Activated CD8-positive, alpha-beta memory T cell treated with anti-CD3 and anti-CD28 coated beads, Interleukin-2, amount 50 U/mL, for 1 hour (primary cell): ENCODE measurements at regions not wholly inside any gene's neighbourhood (a gene's known extent, or its start where the extent isn't known, plus 50 kb on each side); places are given as distances from the start of the nearest gene placed in this dataset.

ENCODE experiments used
- DNase-seq: peaks from one replicate; pipeline ENCODE4 v3.0.0-alpha.2; 2020; ENCODE audit errors: extremely low read depth

DNA sequence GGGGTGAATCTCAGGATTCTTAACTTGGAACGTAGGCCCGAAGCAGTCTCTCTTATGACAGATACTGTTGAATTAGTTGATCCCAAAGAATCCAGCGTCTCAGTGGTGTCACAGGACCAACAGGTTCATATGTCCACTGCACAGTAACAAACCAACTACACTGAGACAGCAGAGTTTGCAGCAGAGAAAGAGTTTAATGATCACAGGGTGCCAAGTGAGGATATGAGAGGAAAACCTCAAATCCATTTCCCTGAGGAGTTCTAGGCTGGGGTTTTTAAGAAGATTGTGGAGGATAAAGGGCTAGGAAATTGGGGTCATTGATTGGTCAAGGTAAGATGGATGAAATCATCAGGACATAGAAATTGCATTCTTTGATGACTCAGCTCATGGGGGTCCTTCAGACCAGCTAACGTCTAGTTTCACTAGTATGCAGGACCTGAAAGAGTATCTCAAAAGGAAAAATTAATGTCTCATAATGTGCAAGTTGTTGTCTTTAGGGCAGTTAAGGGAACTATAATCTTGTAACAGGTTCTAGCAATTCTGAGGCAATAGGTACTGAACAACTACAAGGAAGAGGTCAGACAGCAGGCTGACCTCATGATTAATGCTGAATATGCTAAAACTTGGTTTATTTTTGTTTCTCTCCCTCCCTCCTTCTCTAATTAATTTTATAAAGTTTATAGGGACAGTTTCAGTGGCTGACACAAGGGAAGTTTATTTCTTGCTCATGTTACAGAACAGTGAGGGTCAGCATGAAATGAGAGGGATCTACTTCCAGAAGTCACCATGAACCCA, 310.9 kb upstream of the NEBL start:
- no peak for DNase-seq

DNA sequence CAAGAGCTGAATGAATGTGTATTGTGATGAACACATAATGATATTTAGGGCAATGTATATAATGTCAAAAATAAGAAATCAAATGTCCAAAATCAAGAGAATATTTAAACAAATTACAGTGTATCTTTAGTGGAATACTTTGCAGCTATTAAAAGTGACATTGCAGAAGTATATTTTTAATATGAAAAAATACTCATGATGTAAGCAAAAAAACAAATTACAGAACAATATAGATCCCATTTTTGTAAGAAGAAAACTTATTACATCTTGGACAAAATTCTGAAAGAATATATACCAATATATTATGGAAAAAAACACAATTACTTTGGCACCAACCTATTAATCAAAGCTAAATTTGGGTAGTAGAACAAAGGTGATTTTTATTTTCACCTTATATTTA, 308.2 kb upstream of the NEBL start:
- DNase-seq: no peak

GRCh38 chr10:21203473-21204107, 306.5 kb upstream of the NEBL start:
- DNase-seq: no peak

DNA sequence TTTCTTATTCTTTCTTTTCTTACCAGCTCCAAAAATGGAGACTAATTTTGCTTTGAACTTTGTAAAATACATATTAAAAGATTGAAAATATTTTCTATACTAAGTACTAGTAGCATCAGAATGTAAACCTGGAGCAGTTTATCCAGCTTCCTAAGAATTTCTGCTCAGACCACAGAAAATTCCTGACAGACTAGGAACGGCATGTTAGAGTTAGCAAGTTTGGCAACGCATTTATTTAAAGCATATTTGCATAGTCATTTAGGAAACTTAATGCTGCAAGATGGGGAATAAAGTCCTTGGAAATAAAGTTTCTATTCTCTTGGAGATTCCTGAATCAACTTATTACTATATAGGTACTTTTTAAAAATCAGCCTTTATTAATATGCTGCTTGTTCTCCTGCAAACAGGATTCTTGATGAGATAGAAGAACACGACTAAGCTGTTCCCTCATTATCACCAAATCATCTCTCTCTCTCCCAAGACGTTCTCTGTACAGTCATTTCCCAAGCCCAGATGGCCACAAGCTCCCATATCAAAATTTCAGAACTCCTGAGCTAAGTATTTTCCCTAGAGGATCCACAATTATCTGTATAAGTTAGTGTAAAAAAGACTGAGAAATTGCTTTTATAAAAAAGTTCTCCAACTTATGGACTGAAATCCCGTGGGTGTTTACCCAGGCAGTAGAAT, 305.8 kb upstream of the NEBL start:
- no peak for DNase-seq

- no peak for DNase-seq
These were observed 302.4 kb upstream of the NEBL start for GRCh38 chr10:21199501-21199900.

GRCh38 chr10:21197838-21198237, 300.7 kb upstream of the NEBL start:
- no peak for DNase-seq

GRCh38 chr10:21196822-21197395, 299.8 kb upstream of the NEBL start:
- no peak for DNase-seq

DNA sequence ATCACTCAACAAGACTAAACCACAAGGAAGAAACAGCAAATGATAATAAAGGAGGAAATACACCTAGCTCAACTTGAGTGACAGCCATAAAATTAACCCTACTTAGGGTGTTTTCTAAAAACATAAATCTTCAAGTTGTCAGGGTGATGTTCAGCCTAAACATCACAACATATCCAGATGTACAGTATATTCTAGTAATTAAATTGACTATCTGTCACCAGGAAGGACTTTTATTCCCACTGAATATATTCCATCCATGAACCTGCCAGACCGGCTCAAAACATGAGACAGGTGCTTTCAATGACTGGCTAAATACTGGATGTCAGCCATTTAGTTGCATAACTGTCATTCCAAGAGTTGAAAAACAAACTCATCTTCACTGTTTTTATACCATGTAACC, 298.1 kb upstream of the NEBL start:
- no peak for DNase-seq

DNA sequence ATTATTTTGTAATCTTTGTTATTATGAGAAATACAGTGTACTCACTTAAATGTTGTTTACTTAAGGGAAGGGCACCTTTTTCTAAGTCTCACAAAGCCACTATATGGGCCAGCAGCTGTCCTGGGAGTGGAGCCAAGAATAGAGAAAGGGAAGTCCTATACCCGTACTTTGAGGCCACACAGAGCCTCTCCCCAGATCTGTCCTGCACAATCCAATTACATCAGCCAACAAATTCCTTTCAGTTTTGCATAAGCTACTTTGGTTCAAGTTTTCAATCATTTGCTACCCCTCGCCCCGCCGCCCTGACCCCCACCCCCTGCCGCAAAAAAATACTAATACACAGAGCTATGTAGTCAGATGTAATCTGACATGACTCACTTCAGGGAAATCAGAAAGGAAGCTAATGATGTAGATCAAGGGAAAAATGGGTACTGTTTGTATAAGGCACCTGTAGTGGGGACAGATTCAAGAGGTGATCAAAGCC, 297.4 kb upstream of the NEBL start:
- DNase-seq: no peak

DNA sequence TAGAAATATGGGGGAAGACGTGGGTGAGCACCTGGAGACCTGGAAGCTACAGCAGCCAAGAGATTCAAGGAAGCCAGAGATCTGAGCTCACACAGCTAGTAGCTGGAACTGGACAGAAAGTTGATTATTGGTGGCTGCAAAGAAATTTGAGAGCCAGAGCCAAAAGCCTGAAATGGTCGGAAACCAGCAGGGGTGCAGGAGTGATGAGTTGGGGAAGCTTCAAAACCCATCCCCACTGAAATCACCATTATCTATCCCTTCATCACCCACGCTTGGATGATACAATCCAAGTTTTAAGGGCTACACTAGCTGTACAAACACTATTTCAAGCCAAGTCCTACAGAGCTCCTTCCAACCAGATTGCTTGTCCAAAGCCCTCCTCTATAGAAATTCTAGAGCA, 296.1 kb upstream of the NEBL start:
- DNase-seq: no peak

DNA sequence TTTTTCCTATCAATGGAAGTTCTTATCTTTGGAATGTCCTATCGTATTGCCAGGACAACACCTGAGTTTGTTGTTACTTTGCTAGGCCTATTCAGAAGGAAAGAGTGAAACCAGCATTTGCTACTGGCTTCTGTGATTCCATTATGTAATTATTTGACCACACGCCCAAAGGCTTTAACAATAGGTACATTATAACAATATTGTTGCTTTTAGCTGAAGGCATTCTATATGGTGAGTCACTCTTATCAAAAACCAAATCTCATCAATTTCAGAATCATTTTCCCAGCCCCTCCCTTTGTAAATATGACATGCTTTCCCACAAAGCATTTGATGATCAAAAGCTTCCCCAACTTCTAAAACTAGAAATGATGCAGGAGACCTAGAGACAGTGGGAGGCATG, 294.4 kb upstream of the NEBL start:
- no peak for DNase-seq

DNA sequence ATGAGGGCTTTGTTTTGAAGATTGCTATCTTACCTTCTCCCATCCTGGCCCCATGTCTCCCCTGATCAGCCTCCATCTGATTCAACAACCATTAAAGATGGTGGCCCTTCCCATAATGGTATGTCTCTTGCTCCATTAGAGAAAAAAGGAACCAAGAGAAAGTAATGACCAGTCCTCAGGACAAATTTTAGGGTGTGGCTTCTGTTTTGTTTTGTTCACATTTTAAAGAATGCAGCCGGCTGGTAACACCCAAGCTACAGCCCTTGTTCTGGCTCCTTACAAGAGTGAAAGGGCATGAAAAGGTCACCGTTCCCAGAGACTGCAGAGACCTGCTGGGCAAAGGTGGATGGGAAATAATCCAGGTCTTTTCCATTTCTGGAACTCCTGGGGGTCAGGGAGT, 287.9 kb upstream of the NEBL start:
- no peak for DNase-seq

DNA sequence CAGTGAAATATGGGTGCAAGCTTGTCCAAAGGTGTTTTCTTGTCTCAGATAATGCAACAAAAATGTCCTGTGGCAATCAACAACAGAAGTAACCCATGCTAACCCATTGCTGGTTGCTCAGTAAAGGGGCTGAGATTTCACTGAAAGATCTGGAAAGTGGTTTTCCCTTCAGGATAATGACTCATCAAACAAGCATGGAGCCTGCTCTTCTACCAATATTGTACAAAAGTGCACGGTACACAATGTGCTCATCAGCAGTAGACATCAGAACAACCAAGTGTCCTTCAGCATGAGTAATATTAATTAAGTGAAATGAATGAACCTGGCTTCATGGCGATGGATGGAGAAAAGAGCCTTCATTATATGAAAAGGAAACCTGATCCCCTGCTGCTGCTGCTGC, 287.1 kb upstream of the NEBL start:
- DNase-seq: no peak

- DNase-seq: no peak
These were observed 285.9 kb upstream of the NEBL start for GRCh38 chr10:21183025-21183424.

DNA sequence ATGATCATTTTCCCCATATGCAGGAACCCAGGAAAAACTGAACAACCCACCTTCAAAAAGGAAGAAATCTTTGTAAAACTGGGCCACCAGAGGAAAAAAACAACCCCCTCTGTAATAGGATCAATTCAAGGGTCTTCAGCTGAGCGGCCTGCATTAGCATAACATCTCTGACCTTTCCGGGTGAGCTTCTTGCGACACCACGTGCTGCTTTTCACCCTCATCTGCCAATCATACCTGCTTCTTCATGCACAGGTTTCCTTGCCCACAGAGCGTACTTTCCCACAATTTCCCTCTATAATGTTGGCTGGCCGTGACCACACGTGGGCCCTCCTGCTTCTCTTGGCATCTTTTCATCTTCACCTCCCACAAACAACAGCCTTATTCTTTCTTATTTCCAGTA, 284.3 kb upstream of the NEBL start:
- no peak for DNase-seq

GRCh38 chr10:21180604-21181003, 283.5 kb upstream of the NEBL start:
- DNase-seq: no peak

DNA sequence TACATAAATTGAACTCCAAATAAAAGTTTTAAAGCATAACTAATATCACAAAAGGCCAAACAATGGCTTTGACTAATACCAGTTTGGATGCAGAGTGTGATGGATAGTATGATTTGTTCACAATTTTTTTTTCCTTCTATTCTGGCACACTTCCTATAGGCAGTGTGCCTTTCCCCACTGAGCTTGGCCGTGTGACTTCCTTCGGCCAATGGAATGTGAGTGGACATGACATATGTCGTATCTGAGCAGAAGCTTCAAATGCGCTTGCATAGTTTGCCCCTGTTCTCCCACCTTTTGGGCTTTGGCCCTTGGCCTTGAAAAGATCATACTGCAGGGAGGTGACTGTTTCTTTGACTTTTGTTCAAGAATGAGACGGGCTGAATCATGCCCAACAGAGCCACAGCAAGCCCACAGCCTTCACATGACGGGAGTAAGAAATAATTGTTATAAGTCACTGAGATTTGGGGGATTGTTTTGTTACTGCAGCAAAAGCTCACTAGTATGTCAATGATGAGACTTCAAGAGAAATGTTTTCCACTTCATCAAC, 279.9 kb upstream of the NEBL start:
- no peak for DNase-seq

DNA sequence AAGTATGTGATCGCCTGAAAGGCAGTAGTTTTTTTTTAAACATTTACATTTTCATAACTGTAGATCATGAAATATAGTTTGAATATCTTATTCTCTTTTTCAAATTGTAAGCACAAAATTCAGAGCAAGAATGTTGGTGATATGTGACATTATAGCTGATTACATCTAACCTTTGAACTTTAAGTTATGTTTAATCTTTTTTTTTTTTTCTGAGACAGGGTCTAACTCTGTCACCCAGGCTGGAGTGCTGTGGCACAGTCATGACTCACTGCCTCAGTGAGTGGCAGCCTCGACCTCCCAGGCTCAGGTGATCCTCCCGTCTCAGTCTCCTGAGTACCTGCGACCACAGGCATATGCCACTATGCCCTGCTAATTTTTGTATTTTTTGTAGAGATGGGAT, 278.7 kb upstream of the NEBL start:
- DNase-seq: no peak

GRCh38 chr10:21174715-21175495, 277.8 kb upstream of the NEBL start:
- DNase-seq: no peak

DNA sequence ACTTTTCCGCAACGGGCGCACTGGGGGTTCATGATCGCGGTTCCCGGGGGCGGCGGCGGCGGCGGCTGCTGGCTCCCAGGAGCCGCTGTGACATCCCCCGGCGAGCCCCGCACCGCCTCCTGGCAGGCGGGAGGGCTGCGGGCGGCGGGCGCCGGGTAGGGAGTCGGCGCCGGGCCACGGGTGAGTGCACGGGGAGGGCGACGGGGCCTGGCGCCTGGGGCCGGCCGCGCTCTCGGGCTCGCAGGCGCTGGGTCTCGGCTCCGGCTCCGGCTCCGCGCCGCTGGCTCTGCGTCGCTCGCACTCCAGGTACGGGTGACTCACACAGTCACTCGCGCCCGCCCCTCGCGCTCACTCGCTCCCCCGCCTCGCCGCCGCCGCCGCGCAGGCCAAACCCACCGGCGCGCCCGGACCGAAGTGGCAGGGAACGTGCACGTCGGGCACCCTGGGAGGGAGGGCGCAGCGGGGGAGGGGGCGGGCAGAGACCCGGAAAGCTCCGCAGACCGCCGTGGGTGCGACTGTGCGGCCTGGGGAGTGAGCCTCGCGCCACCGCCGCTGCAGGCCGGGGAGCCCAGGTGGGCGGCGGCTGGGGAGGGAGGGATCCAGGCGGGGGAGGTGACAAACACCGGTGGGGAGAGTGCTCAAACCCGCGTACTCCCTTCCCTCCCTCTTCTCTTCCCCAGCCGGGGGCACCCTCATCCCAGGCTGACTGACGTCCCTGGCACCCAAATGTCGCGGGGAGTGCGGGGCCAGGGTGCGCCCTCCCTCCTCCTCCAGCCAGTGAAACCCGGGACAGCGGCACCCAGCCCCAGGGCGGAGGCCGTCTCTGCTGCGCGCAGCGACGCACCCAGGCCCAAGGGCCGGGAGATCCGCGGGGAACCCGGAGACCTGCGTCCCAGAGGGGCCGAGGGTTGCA, 276.9 kb upstream of the NEBL start:
- DNase-seq: no peak
